HPDE6-E6E7 (cell line): ENCODE measurements at regions not wholly inside any gene's neighbourhood (a gene's known extent, or its start where the extent isn't known, plus 50 kb on each side); places are given as distances from the start of the nearest gene placed in this dataset.

Source experiments
- DNase-seq: peaks from one replicate; pipeline ENCODE4 v3.0.0; 2011; ENCODE audit warnings: missing footprints; ENCODE audit errors: extremely low spot score

DNA sequence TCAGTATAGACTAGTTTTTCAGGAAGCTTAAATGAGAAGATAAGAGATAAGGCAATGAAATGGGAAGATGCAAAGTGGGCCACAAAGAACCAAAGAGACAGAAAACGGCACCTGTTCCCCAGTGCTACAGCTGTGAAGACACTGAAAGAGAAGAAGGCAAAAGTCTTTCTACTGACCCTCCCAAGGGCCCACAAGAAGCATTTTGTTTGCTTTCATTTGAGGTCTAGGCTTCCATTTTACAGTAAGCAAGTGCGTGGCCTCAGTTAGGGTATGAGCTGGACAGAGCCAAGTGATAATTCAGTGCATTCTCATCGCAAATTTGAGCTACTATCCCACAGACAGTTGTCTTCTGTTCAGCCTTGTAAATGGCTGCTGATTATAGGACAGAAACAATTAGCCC lies 53.4 kb upstream of the STK17B start:
- no peak for DNase-seq

GRCh38 chr2:196225213-196225612 lies 53.8 kb upstream of the STK17B start:
- peak; percentile 36 for DNase-seq

- DNase-seq: no peak
Measured at GRCh38 chr2:196226058-196226706, 54.8 kb upstream of the STK17B start.

DNA sequence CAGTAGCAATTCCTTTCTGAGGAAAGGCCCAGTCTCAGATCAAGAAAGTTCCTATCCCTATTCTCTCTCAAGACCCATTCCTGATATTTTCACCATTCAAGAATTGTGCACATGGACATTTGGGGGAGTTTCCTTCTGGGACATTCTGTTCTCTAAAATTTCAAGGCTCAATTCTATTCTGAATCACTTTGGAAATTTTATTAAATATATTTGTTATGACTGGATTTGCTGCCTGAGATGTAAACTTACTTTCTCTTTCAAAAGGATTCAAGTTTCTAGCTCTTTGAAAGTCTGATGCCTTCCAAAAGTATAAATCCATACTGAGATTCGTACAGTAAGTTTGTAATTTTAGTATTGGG lies 55.3 kb upstream of the STK17B start:
- DNase-seq: no peak

- DNase-seq: no peak
Measured at GRCh38 chr2:196229013-196229412, 57.6 kb upstream of the STK17B start.

DNA sequence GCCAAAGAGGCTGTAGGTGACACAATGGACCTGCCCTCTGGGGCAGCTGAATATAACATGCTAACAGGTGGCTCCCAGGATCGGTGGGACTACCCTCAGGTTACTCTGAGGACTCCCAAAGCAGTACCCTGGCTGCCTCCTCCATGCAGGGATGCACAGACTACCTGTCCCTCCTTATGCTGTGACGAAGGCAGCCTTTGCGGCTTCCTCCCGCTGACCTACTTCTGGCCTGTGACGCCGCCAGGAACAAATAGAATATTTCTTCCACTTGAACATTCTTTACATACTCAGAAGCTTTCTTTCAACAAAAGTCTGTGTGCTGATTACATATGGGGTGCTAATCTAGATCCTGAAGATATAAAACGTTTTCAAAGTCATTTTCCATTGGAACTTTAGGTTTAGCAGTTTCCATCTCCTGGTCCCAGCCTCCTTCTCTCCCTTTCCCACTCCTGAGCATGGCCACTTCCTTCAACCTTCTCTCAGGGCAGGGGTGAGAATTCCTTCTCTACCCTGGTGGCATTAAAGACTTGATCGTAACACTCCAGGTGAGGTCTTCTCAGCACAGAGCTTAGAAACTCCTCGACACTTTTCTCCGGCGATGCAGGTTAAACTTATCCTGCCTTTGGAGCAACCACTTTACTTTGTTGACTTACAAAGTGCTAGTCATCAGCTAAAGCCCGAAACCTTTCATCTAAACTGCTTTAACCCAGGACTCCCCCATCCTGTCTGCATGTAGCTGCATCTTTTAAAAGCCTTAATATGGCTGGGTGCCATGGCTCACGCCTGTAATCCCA lies 58.9 kb upstream of the STK17B start:
- no peak for DNase-seq

- DNase-seq: peak; percentile 56
Measured at GRCh38 chr2:196233021-196233804, 61.8 kb upstream of the STK17B start.

DNA sequence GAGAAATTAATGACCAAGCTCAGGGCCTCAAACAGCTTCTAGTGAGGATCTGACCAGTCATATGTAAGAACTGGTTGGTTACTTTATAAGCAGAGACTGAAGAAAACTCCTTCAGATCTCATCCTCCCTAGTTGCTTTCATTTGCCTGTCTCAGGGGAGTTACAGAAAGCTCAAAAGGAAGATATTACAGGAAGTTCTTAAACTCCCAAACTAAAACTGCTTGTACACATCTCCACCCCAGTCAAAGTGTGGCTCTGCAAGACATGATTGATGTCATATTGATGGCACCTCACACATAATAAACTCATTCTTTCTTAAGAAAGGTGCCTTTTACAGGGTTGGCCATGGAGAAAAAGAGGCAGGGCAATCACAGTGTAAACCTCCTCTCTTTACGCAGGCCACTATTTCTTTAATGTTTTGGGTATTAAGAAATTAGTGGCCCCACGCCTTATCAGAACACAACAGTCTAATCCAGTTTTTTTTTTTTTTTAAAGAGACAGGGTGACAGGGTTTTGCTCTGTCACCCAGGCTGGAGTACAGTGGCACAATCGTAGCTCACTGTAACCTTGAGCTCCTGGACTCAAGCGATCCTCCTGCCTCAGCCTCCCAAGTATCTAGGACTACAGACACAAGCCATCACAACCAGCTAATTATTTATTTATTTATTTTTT lies 62.6 kb upstream of the STK17B start:
- DNase-seq: no peak

DNA sequence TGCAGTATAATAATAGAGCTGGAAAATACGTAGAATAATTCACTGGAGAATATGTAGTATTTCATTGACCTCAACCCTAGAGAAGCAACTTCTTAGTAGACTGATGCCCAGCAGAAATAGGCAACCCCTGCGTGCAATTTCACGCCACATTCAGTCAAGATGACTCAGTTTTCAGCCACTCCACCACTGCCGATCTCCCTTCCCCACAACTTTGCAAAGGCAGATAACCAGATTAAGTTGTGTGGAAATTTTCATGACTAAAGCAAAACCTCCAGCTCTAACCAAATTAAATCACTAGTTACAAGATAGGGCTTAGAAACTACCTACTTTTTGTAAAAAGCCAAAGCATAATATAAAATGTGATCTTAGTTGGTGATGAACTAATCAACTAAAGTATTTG lies 63.3 kb upstream of the STK17B start:
- DNase-seq: no peak

DNA sequence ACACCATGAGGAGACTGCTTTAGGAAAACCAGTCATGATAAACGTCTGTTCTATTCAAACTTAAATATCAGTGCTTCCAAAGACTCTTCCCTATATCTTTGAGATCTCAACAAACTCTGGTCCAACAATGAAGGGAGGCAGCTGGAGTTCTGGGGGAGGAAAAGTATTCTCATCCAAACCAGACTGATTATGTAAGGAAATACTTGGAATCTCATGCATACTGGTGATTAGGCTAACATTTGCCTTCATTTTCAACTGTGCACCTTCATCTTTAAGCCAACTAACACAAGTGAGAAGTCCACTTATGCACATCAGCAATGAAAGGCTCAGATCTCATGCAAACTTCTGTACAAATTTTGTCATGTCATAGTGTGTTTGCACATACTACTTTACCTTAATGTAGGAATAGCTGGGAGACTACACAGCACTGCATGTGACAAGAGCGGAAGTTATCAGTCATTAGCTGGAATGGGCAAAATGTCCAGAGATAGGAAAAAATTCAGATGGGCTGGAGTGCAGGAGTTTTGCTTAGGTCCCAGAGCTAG lies 67.5 kb upstream of the STK17B start:
- DNase-seq: no peak

GRCh38 chr2:196239622-196240587 lies 68.5 kb upstream of the STK17B start:
- DNase-seq: peak; percentile 54

DNA sequence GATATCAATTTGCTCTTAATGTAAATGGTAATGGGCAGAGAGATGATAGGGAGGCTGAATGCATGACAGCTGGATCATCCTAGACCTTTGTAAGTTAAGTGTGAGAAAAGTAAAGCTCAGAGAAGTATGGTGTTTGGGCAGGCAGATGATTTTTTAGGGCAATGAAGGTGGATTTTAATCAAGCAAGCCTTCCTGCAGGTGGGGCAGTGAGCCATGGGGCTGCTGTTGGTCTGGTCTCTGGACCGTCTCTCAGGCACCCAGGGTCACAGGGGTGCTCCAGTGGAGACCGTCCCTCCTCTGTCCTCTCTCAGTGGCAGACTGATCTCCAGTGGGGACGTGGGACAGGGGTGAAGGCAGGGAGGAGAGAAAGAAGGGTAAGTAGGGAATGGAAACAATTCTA lies 69.8 kb upstream of the STK17B start:
- no peak for DNase-seq

DNA sequence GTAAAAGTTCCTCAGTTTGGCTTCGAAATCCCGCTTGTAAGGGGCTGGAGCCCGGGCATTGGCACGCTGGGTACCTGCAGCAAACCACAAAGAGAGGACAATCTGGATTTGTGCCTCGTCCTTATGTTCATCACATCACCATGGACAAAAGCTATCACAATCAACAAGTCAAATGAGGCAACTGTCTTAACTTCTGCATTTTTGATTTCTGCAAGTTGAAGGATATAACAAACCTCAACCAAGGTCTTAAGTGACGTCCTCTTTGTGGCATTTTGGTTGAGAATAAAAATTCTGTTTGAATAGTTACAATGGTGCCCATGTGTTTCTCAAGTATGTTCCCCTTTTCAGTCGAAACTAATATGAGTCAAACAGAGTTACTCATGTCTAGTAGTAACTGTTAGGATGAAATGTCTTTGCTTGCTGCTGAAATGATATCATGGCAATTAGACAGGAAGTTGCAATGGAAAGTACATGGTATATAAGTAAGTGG lies 70.8 kb upstream of the STK17B start:
- no peak for DNase-seq

DNA sequence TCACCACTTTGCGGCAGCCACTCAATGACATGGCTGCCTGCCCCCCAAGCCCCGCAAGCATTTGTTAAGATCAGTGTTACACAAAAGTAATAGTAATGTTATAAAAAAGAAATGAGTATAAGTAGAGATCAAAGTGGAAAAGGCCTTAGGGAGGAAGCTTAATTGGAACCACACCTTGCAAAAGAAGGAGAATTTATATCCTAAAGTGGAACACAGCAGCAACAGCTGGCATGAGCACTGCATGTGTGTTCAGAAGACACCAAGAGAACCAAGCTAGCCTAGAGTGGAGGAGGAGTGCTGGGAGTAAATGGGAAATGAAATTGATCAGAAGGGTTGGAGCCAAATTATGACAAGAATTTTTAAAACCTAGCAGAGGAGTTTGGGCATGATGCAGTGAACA lies 73.1 kb upstream of the STK17B start:
- no peak for DNase-seq

GRCh38 chr2:196244966-196245365 lies 73.6 kb upstream of the STK17B start:
- no peak for DNase-seq

- no peak for DNase-seq
Measured at GRCh38 chr2:196245378-196246140, 74.2 kb upstream of the STK17B start.

- no peak for DNase-seq
Measured at GRCh38 chr2:196247114-196247975, 76.0 kb upstream of the STK17B start.

DNA sequence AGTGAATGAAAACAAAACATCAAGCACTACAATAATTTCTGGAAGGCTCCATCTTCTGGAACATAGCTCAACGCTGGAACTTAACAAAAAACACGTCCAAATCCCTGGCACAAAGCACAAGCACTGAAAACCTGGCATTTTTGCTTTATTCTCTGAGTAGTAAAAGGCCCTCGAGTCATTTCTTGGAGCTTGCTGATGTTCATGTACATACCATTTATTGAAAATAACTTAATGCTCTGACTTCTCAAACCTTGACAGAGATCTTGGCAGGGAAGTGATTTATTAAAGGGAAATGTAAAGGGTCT lies 76.5 kb upstream of the STK17B start:
- DNase-seq: no peak

- no peak for DNase-seq
Measured at GRCh38 chr2:196248467-196249094, 77.2 kb upstream of the STK17B start.
